HepG2 (cell line): ENCODE measurements at regions not wholly inside any gene's neighbourhood (a gene's known extent, or its start where the extent isn't known, plus 50 kb on each side); places are given as distances from the start of the nearest gene placed in this dataset.

ENCODE experiments used
- ATAC-seq: fragments of 200-7000 bp; cut with Tn5 transposase; 3 replicates; pipeline ENCODE4 v1.9.1; 2020; ENCODE audit warnings: mild to moderate bottlenecking, moderate library complexity
- BruUV-seq: library from RNA; stranded (reverse); fragments of 400-500 nt; replicated peaks from 2 replicates; lab custom pipeline; 2021; lab: Mats Ljungman, UMichigan
- CTCF ChIA-PET: fragments of 300-600 bp; formaldehyde crosslinking; extraction: SDS; loops from one replicate; lab custom pipeline; 2021; ENCODE audit warnings: low total read pairs, inconsistent platforms, low intra/inter-chr PET ratio; lab: Yijun Ruan, JAX
- POLR2A ChIA-PET: fragments of 350-600 bp; sonication (Branson Sonifier 250); formaldehyde crosslinking; loops from one replicate; lab custom pipeline; 2020; ENCODE audit warnings: antibody characterized with exemption, inconsistent platforms; lab: Yijun Ruan, JAX
- DNase-seq: peaks from one replicate; pipeline ENCODE4 v3.0.0-alpha.2; 2015; ENCODE audit warnings: low spot score
- FAIRE-seq: peaks from 3 replicates; lab custom pipeline; 2011; peaks lifted over from hg19 to GRCh38; lab: Jason Lieb, UNC
- H2AFZ ChIP-seq: one replicate; pipeline ENCODE4 v1.6.1; 2011; ENCODE audit warnings: low read length, inconsistent platforms
- H3K27ac ChIP-seq: fragments of 300-600 bp; 3 replicates; pipeline ENCODE4 v1.8.0; 2011; ENCODE audit warnings: mixed run types, mild to moderate bottlenecking, mixed read lengths, low read length, inconsistent platforms; ENCODE audit not compliant: insufficient read depth; ENCODE audit errors: extremely low read length
- H3K27me3 ChIP-seq, 2 experiments: fragments of 200-600 bp in 1 of 2; 2 replicates in 1 of 2; 3 replicates in 1 of 2; pipeline versions ENCODE4 v1.6.0 to v1.8.0; 2011; ENCODE audit warnings: low read length in 2 of 2, mild to moderate bottlenecking in 2 of 2, moderate library complexity in 2 of 2, inconsistent platforms in 1 of 2; ENCODE audit not compliant: insufficient read depth in 2 of 2, control insufficient read depth in 1 of 2
- H3K36me3 ChIP-seq, 2 experiments: fragments of 200-600 bp in 1 of 2; replicated peaks in 1 of 2; 2 replicates in 1 of 2; 3 replicates in 1 of 2; pipeline versions ENCODE4 v1.5.1 to v1.8.0; 2011; ENCODE audit warnings: low read length in 2 of 2, inconsistent platforms in 1 of 2; ENCODE audit not compliant: insufficient read depth in 2 of 2, control insufficient read depth in 1 of 2
- H3K4me1 ChIP-seq: 2 replicates; pipeline ENCODE4 v1.5.1; 2012; ENCODE audit warnings: low read length, inconsistent platforms; ENCODE audit not compliant: insufficient read depth
- H3K4me2 ChIP-seq: 2 replicates; pipeline ENCODE4 v1.6.0; 2011; ENCODE audit warnings: low read depth, low read length, inconsistent platforms
- H3K4me3 ChIP-seq, 3 experiments: fragments of 200-600 bp in 1 of 3; sonication (generic), shearing (Covaris generic) in 1 of 3; replicated peaks in 1 of 3; 2 replicates each; pipeline ENCODE4 v1.5.1; 2011 to 2016; ENCODE audit warnings: low read length in 3 of 3, inconsistent platforms in 2 of 3, low read depth in 2 of 3, mild to moderate bottlenecking in 2 of 3, control low read depth in 1 of 3, mixed read lengths in 1 of 3; ENCODE audit not compliant: insufficient read depth in 1 of 3
- H3K79me2 ChIP-seq: one replicate; pipeline ENCODE4 v1.6.1; 2011; ENCODE audit warnings: low read length, inconsistent platforms; ENCODE audit not compliant: insufficient read depth
- H3K9ac ChIP-seq: 2 replicates; pipeline ENCODE4 v1.6.0; 2011; ENCODE audit warnings: mild to moderate bottlenecking, low read depth, low read length, inconsistent platforms; ENCODE audit not compliant: insufficient read depth
- H3K9me3 ChIP-seq: 2 replicates; pipeline ENCODE4 v1.5.1; 2012; ENCODE audit warnings: mild to moderate bottlenecking, low read length
- H4K20me1 ChIP-seq: 2 replicates; pipeline ENCODE4 v1.6.0; 2011; ENCODE audit warnings: inconsistent platforms, mild to moderate bottlenecking, low read length, moderate library complexity; ENCODE audit not compliant: insufficient read depth
- HMGXB4 ChIP-seq, 2 experiments: sonication (generic) in 1 of 2; formaldehyde crosslinking in 1 of 2; IDR thresholded peaks; 2 replicates each; pipeline versions ENCODE4 v1.4.0 to v1.6.1; 2018 to 2020; ENCODE audit warnings: missing genetic modification reagents in 2 of 2, borderline replicate concordance in 1 of 2, low read depth in 1 of 2, mild to moderate bottlenecking in 1 of 2, missing biosample characterization in 1 of 2
- RFXANK ChIP-seq: IDR thresholded peaks from 2 replicates; pipeline ENCODE4 v1.6.1; 2016
- WGBS: methylation state at CpG from one replicate; pipeline ENCODE4 v1.1.6; 2017; ENCODE audit warnings: low lambda C conversion rate; 5-methylcytosine and 5-hydroxymethylcytosine counted together
- in situ Hi-C: cut with HindIII; loops from 2 replicates; pipeline ENCODE4 v1.10.0; 2017; ENCODE audit warnings: low pct_unique_long_range_greater_than_20kb; ENCODE audit not compliant: extremely low pct_ligation_motif_present
- intact Hi-C: fragments of 100-400 bp; cut with micrococcal nuclease; formaldehyde crosslinking; loops from one replicate; pipeline ENCODE4 v1.10.0; 2022; ENCODE audit not compliant: unreplicated experiment
- TF ChIP-seq, protein P1 (sequence below): sonication (generic); formaldehyde crosslinking; IDR thresholded peaks from 2 replicates; pipeline ENCODE4 v1.4.0; 2020; ENCODE audit warnings: missing genetic modification reagents
- TF ChIP-seq, protein P2 (sequence below): sonication (generic); formaldehyde crosslinking; IDR thresholded peaks from 2 replicates; pipeline ENCODE4 v1.8.1; 2023; ENCODE audit warnings: mild to moderate bottlenecking, moderate library complexity, missing genetic modification reagents

- TF ChIP-seq HMGXB4 (CRISPR knock-in tag; IDR thresholded peaks at IDR 0.05; ENCODE audit: borderline replicate concordance in 1 of 2, low read depth in 1 of 2) = peak; percentile 48 to 57; a peak in 1 of 4 replicates
- TF ChIP-seq, protein P1, sequence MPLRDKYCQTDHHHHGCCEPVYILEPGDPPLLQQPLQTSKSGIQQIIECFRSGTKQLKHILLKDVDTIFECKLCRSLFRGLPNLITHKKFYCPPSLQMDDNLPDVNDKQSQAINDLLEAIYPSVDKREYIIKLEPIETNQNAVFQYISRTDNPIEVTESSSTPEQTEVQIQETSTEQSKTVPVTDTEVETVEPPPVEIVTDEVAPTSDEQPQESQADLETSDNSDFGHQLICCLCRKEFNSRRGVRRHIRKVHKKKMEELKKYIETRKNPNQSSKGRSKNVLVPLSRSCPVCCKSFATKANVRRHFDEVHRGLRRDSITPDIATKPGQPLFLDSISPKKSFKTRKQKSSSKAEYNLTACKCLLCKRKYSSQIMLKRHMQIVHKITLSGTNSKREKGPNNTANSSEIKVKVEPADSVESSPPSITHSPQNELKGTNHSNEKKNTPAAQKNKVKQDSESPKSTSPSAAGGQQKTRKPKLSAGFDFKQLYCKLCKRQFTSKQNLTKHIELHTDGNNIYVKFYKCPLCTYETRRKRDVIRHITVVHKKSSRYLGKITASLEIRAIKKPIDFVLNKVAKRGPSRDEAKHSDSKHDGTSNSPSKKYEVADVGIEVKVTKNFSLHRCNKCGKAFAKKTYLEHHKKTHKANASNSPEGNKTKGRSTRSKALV (CRISPR knock-in tag) = peak; percentile 83
Observed at GRCh38 chr12:77324763-77325468, 259.5 kb upstream of the E2F7 start (continued).

DNA sequence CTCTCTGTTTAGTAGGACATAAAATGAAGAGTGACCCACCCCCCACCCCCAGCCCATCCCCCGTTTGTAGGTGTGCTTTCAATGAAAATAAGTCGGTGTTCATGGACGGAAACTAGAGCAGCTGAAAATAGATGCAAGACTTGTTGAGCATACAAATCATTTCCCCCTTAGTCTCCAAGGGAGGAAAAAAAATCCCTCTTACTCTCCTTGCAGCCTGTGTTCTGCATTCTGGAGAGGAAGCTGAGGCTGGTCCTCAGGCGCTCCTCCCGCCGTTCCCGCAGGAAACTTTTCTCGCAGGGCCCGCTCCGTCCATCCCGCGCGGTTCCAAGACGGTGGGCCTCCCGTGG, 259.0 kb upstream of the E2F7 start:
- BruUV-seq = no TSS peak
- Histone ChIP-seq H4K20me1 (no peaks in the 10 kb centered on the region), H3K79me2 (no peaks in the 10 kb centered on the region), H3K4me3 (peak overlapping the region in 2 of 3 experiments; percentile 45 to 61; a peak in 2 of 6 replicates), H3K27me3 (peaks cover 0 to 23% of the 10 kb centered on the region in 2 experiments; a peak in 2 of 5 replicates), H3K4me2 (peak overlapping the region; percentile 85), H3K27ac (no peak overlapping the region), H3K36me3 (no peaks in the 10 kb centered on the region), H3K9me3 (no peaks in the 10 kb centered on the region), H3K9ac (no peak overlapping the region), H3K4me1 (peaks cover 4% of the 10 kb centered on the region; the same call in 1 of the 2 replicates), H2AFZ (no peak overlapping the region)
- POLR2A ChIA-PET = no interaction called here
- 7% methylated on average over 3 of the region's 15 CpGs for WGBS
- no peak for FAIRE-seq
- CTCF ChIA-PET = no interaction called here
- no peak for ATAC-seq
- DNase-seq = no peak
- TF ChIP-seq, protein P2, sequence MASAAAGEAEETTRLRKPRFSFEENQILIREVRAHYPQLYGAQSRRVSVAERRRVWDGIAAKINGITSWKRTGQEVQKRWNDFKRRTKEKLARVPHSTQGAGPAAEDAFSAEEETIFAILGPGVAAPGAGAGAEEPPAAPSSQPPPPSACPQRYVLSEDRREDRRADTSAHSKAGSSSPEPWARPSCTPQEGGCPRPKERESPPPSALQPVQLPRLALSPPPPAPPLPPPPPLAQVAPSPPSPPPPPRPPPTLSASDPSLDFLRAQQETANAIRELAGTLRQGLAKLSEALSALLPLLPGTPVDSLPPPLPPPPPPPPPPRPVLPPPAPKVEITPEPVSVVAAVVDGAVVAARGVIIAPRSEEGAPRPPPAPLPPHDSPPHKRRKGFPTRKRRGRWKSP (CRISPR knock-in tag) = 0 out of 2 replicates have a peak, but pooled peaks have one; percentile 9
- no peak for TF ChIP-seq RFXANK (CRISPR knock-in tag)
- intact Hi-C loops (loop anchor here (1.0 kb wide), 1 partner anchor 259 kb away; the partner anchor contains the start of gene E2F7), in situ Hi-C loops (no loop called here)
